ENCODE measurements at regions not wholly inside any gene's neighbourhood (a gene's known extent, or its start where the extent isn't known, plus 50 kb on each side); places are given as distances from the start of the nearest gene placed in this dataset.

DNA sequence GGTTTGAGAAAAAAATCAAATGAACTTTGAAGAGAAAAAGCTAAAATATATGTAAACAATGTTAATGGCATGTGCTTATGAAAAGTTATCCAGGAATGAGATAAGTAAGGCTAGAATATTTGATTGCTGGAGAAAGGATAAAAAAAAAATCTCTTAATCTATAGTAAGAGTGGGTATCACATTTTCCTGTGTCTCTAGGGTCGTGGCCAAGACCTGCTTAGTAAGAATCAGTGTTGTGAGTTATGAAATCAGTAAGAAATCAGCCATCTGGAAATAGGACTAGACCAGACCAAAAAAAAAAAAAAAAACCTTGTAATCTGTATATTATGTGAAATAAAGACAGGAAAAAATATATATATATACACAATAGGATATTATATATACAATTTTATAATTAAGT, 1153.9 kb downstream of the CDH11 start:
- no peak for TF ChIP-seq POLR2AphosphoS5 (IDR thresholded peaks at IDR 0.05; ENCODE audit: insufficient read depth in 1 of 2, low read depth in 1 of 2)
- TF ChIP-seq, protein P1, sequence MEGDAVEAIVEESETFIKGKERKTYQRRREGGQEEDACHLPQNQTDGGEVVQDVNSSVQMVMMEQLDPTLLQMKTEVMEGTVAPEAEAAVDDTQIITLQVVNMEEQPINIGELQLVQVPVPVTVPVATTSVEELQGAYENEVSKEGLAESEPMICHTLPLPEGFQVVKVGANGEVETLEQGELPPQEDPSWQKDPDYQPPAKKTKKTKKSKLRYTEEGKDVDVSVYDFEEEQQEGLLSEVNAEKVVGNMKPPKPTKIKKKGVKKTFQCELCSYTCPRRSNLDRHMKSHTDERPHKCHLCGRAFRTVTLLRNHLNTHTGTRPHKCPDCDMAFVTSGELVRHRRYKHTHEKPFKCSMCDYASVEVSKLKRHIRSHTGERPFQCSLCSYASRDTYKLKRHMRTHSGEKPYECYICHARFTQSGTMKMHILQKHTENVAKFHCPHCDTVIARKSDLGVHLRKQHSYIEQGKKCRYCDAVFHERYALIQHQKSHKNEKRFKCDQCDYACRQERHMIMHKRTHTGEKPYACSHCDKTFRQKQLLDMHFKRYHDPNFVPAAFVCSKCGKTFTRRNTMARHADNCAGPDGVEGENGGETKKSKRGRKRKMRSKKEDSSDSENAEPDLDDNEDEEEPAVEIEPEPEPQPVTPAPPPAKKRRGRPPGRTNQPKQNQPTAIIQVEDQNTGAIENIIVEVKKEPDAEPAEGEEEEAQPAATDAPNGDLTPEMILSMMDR (IDR thresholded peaks at IDR 0.05): no peak

Data from vagina (tissue), 2 donors.